ENCODE measurements at regions not wholly inside any gene's neighbourhood (a gene's known extent, or its start where the extent isn't known, plus 50 kb on each side); places are given as distances from the start of the nearest gene placed in this dataset.

- Histone ChIP-seq H3K27me3 (no peaks in the 10 kb centered on the region), H3K36me3 (no peaks in the 10 kb centered on the region), H3K9me3 (no peaks in the 10 kb centered on the region), H3K4me1 (no peaks in the 10 kb centered on the region), H3K27ac (no peak overlapping the region), H3K4me3 (no peak overlapping the region)
- TF ChIP-seq EP300 (IDR thresholded peaks at IDR 0.05): no peak
- no peak for TF ChIP-seq POLR2AphosphoS5 (IDR thresholded peaks at IDR 0.05)
- TF ChIP-seq CTCF (IDR thresholded peaks at IDR 0.05): no peak
- TF ChIP-seq POLR2A (IDR thresholded peaks at IDR 0.05): no peak
- DNase-seq (ENCODE audit: low spot score in 2 of 2): no peak
- 54% methylated on average over 7 of the region's 7 CpGs for WGBS
Measured at GRCh38 chr3:59430341-59430740, 380.5 kb upstream of the CFAP20DC start.

- Histone ChIP-seq H3K27ac (no peak overlapping the region), H3K36me3 (no peaks in the 10 kb centered on the region), H3K4me1 (peaks cover 6% of the 10 kb centered on the region), H3K27me3 (no peaks in the 10 kb centered on the region), H3K9me3 (no peaks in the 10 kb centered on the region), H3K4me3 (no peak overlapping the region)
- WGBS: 74% methylated on average over 2 of the region's 2 CpGs
- DNase-seq (ENCODE audit: low spot score in 2 of 2): no peak
- TF ChIP-seq POLR2AphosphoS5 (IDR thresholded peaks at IDR 0.05) (no peak), CTCF (IDR thresholded peaks at IDR 0.05) (no peak), EP300 (IDR thresholded peaks at IDR 0.05) (no peak), POLR2A (IDR thresholded peaks at IDR 0.05) (no peak)
Measured at GRCh38 chr3:59429198-59429597, 379.4 kb upstream of the CFAP20DC start.

- Histone ChIP-seq H3K36me3 (no peaks in the 10 kb centered on the region), H3K4me3 (no peak overlapping the region), H3K9me3 (no peaks in the 10 kb centered on the region), H3K4me1 (peaks cover 6% of the 10 kb centered on the region), H3K27me3 (no peaks in the 10 kb centered on the region), H3K27ac (no peak overlapping the region)
- no peak for DNase-seq (ENCODE audit: low spot score in 2 of 2)
- no peak for TF ChIP-seq CTCF (IDR thresholded peaks at IDR 0.05)
- no peak for TF ChIP-seq POLR2AphosphoS5 (IDR thresholded peaks at IDR 0.05)
- no peak for TF ChIP-seq EP300 (IDR thresholded peaks at IDR 0.05)
- TF ChIP-seq POLR2A (IDR thresholded peaks at IDR 0.05): no peak
- 67% methylated on average over 10 of the region's 10 CpGs for WGBS
Measured at GRCh38 chr3:59426821-59427565, 377.2 kb upstream of the CFAP20DC start.

GRCh38 chr3:59425942-59426341 lies 376.1 kb upstream of the CFAP20DC start:
- Histone ChIP-seq H3K27ac (no peak overlapping the region), H3K27me3 (no peaks in the 10 kb centered on the region), H3K36me3 (no peaks in the 10 kb centered on the region), H3K4me1 (peaks cover 6% of the 10 kb centered on the region), H3K9me3 (no peaks in the 10 kb centered on the region), H3K4me3 (no peak overlapping the region)
- 80% methylated on average over 5 of the region's 5 CpGs for WGBS
- no peak for DNase-seq (ENCODE audit: low spot score in 2 of 2)
- TF ChIP-seq CTCF (IDR thresholded peaks at IDR 0.05): no peak
- TF ChIP-seq POLR2A (IDR thresholded peaks at IDR 0.05): no peak
- no peak for TF ChIP-seq POLR2AphosphoS5 (IDR thresholded peaks at IDR 0.05)
- no peak for TF ChIP-seq EP300 (IDR thresholded peaks at IDR 0.05)

GRCh38 chr3:59425371-59425770 lies 375.5 kb upstream of the CFAP20DC start:
- Histone ChIP-seq H3K4me1 (peaks cover 6% of the 10 kb centered on the region), H3K27me3 (no peaks in the 10 kb centered on the region), H3K4me3 (no peak overlapping the region), H3K27ac (no peak overlapping the region), H3K9me3 (no peaks in the 10 kb centered on the region), H3K36me3 (no peaks in the 10 kb centered on the region)
- TF ChIP-seq EP300 (IDR thresholded peaks at IDR 0.05): no peak
- TF ChIP-seq CTCF (IDR thresholded peaks at IDR 0.05): no peak
- TF ChIP-seq POLR2AphosphoS5 (IDR thresholded peaks at IDR 0.05): no peak
- no peak for TF ChIP-seq POLR2A (IDR thresholded peaks at IDR 0.05)
- WGBS: 72% methylated on average over 8 of the region's 8 CpGs
- DNase-seq (ENCODE audit: low spot score in 2 of 2): no peak
